ENCODE measurements at regions not wholly inside any gene's neighbourhood (a gene's known extent, or its start where the extent isn't known, plus 50 kb on each side); places are given as distances from the start of the nearest gene placed in this dataset.
"Not testable (repeated sequence)": the region's sequence is repeated elsewhere in the genome, so short reads cannot be mapped to it uniquely, and the experiment has no call there.

DNA sequence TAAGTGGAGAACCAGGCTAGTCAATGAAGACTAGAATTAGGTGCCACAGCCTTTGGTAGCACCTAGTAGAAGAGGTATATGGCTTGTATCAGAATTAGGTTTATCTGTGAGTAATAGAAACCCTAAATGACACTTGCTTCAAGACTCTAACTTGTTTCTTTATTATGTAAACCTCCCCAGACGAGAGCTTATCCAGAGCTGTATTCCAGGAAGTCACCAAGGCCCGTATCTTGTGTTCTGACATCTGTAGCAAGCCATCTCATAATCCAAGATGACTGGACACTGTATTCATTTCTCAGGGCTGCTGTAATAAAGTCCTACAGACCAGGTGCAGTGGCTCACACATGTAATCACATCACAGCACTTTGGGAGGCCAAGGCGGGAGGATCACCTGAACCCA is 56.7 kb upstream of the PPP1R12A start:
- H3K4me1 ChIP-seq: peaks cover 5% of the 10 kb centered on the region; the same call in 1 of the 2 replicates
- no TSS peak for BruUV-seq (replicated peaks)
- H3K36me3 Mint-ChIP-seq (ENCODE audit: insufficient read depth, unreplicated experiment): peaks cover 6% of the 10 kb centered on the region
- H3K4me3 Mint-ChIP-seq (ENCODE audit: unreplicated experiment): no peak overlapping the region
- TF ChIP-seq, protein P1, sequence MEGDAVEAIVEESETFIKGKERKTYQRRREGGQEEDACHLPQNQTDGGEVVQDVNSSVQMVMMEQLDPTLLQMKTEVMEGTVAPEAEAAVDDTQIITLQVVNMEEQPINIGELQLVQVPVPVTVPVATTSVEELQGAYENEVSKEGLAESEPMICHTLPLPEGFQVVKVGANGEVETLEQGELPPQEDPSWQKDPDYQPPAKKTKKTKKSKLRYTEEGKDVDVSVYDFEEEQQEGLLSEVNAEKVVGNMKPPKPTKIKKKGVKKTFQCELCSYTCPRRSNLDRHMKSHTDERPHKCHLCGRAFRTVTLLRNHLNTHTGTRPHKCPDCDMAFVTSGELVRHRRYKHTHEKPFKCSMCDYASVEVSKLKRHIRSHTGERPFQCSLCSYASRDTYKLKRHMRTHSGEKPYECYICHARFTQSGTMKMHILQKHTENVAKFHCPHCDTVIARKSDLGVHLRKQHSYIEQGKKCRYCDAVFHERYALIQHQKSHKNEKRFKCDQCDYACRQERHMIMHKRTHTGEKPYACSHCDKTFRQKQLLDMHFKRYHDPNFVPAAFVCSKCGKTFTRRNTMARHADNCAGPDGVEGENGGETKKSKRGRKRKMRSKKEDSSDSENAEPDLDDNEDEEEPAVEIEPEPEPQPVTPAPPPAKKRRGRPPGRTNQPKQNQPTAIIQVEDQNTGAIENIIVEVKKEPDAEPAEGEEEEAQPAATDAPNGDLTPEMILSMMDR (IDR thresholded peaks at IDR 0.05; ENCODE audit: insufficient read depth in 1 of 2, low read depth in 1 of 2, low read length in 1 of 2, severe bottlenecking in 1 of 2, unreplicated experiment in 1 of 2): no peak
- POLR2A ChIA-PET: no interaction called here
- H3K9me3 Mint-ChIP-seq (ENCODE audit: unreplicated experiment): no peaks in the 10 kb centered on the region
- H3K27me3 ChIP-seq (replicated peaks; ENCODE audit: control insufficient read depth, insufficient read depth, low read length): no peaks in the 10 kb centered on the region
- intact Hi-C loops (cut with micrococcal nuclease; ENCODE audit: unreplicated experiment): loop anchor here (5.0 to 10.0 kb wide), 2 partner anchors 104 to 587 kb away; no protein-coding TSS in a partner anchor
- no peak for DNase-seq
- CTCF ChIA-PET: no interaction called here
- no peak overlapping the region for H3K27ac Mint-ChIP-seq (ENCODE audit: unreplicated experiment)
- no peaks in the 10 kb centered on the region for H3K27me3 Mint-ChIP-seq (ENCODE audit: insufficient read depth, unreplicated experiment)
- peaks cover 7% of the 10 kb centered on the region for H3K4me1 Mint-ChIP-seq (ENCODE audit: low read depth, unreplicated experiment)
- H3K9me3 ChIP-seq: no peaks in the 10 kb centered on the region
- H3K36me3 ChIP-seq (ENCODE audit: control insufficient read depth, insufficient read depth, low read length): no peaks in the 10 kb centered on the region
- H3K4me3 ChIP-seq (ENCODE audit: low read depth, low read length): no peak overlapping the region

DNA sequence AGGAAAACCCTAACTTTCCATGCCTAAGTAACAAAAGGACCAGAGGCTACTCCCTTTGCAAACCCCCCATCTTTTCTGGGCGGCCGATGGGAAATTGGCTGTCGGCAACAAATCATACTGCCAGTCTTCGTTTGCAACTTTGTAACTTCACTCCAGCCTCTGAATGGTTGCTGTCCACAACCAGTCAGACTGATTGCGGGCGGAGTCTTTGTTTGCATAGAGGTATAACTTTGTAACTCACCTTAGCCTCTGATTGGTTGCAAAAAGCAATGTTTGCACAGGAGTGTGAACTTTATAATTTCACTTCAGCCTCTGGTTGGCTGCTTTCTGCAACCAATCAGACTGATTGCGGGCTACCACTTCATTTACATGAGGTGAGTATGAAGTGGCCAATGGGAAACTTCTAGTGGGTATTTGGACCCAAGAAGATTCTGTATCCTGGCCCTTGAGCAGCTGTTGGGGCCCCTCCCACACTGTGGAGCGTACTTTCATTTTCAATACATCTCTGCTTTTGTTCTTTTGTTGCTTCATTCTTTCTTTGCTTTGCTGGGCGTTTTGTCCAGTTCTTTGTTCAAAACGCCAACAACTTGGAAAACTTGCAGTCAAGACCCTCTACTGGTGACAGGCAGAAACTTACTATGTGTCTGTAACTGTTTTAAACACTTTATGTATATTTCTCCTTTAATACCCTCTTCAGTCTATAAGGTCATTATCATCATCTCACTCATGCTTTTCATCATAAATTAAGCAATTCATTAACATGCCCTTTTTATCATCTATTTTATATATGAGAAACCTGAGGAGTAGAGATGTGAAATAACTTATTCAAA is 55.8 kb upstream of the PPP1R12A start:
- POLR2A ChIA-PET; H3K36me3 Mint-ChIP-seq (ENCODE audit: insufficient read depth, unreplicated experiment); H3K9me3 Mint-ChIP-seq (ENCODE audit: unreplicated experiment); H3K36me3 ChIP-seq (ENCODE audit: control insufficient read depth, insufficient read depth, low read length); H3K4me3 ChIP-seq (ENCODE audit: low read depth, low read length); H3K9me3 ChIP-seq; H3K27ac Mint-ChIP-seq (ENCODE audit: unreplicated experiment); H3K27me3 Mint-ChIP-seq (ENCODE audit: insufficient read depth, unreplicated experiment); H3K4me1 Mint-ChIP-seq (ENCODE audit: low read depth, unreplicated experiment); CTCF ChIA-PET; H3K4me1 ChIP-seq; H3K27me3 ChIP-seq (replicated peaks; ENCODE audit: control insufficient read depth, insufficient read depth, low read length); BruUV-seq (replicated peaks): not testable (repeated sequence)
- H3K4me3 Mint-ChIP-seq (ENCODE audit: unreplicated experiment): peak overlapping the region; percentile 59
- DNase-seq: peak; percentile 57
- intact Hi-C loops (cut with micrococcal nuclease; ENCODE audit: unreplicated experiment): loop anchor here (5.0 to 10.0 kb wide), 2 partner anchors 103 to 586 kb away; no protein-coding TSS in a partner anchor
- TF ChIP-seq, protein P1 (IDR thresholded peaks at IDR 0.05; ENCODE audit: insufficient read depth in 1 of 2, low read depth in 1 of 2, low read length in 1 of 2, severe bottlenecking in 1 of 2, unreplicated experiment in 1 of 2): peak in 1 of 2 experiments; percentile 15

- no peak overlapping the region for H3K4me3 Mint-ChIP-seq (ENCODE audit: unreplicated experiment)
- H3K27ac Mint-ChIP-seq (ENCODE audit: unreplicated experiment): no peak overlapping the region
- Histone ChIP-seq H3K36me3 (ENCODE audit: control insufficient read depth, insufficient read depth, low read length) (no peaks in the 10 kb centered on the region), H3K4me1 (peaks cover 5% of the 10 kb centered on the region; the same call in 1 of the 2 replicates), H3K9me3 (no peaks in the 10 kb centered on the region), H3K4me3 (ENCODE audit: low read depth, low read length) (no peak overlapping the region), H3K27me3 (replicated peaks; ENCODE audit: control insufficient read depth, insufficient read depth, low read length) (no peaks in the 10 kb centered on the region)
- H3K27me3 Mint-ChIP-seq (ENCODE audit: insufficient read depth, unreplicated experiment): no peaks in the 10 kb centered on the region
- H3K4me1 Mint-ChIP-seq (ENCODE audit: low read depth, unreplicated experiment): peaks cover 17% of the 10 kb centered on the region
- POLR2A ChIA-PET: no interaction called here
- no TSS peak for BruUV-seq (replicated peaks)
- CTCF ChIA-PET: no interaction called here
- TF ChIP-seq, protein P1 (IDR thresholded peaks at IDR 0.05; ENCODE audit: insufficient read depth in 1 of 2, low read depth in 1 of 2, low read length in 1 of 2, severe bottlenecking in 1 of 2, unreplicated experiment in 1 of 2): no peak
- no peaks in the 10 kb centered on the region for H3K9me3 Mint-ChIP-seq (ENCODE audit: unreplicated experiment)
- H3K36me3 Mint-ChIP-seq (ENCODE audit: insufficient read depth, unreplicated experiment): peaks cover 6% of the 10 kb centered on the region
- no peak for DNase-seq
- intact Hi-C loops (cut with micrococcal nuclease; ENCODE audit: unreplicated experiment): loop anchor here (10.0 kb wide), 1 partner anchor 196 kb away; no protein-coding TSS in a partner anchor
Observed at GRCh38 chr12:79988368-79988767, 53.5 kb upstream of the PPP1R12A start.
